GM13976 (cell line): ENCODE measurements at regions not wholly inside any gene's neighbourhood (a gene's known extent, or its start where the extent isn't known, plus 50 kb on each side); places are given as distances from the start of the nearest gene placed in this dataset.

Source experiments
- DNase-seq: peaks from one replicate; pipeline ENCODE4 v3.0.0; 2012; ENCODE audit warnings: low spot score
- CTCF ChIP-seq: IDR thresholded peaks from 2 replicates; pipeline ENCODE4 v1.5.1; 2012; ENCODE audit warnings: borderline replicate concordance, mild to moderate bottlenecking; ENCODE audit not compliant: insufficient read depth; ENCODE audit errors: extremely low read depth, missing control alignments, control extremely low read depth
- in situ Hi-C: fragments of 300-500 bp; cut with MboI; formaldehyde crosslinking; loops from one replicate; pipeline ENCODE4 v1.12.0; 2022; ENCODE audit warnings: low sequenced_read_pairs, mixed read lengths, inconsistent platforms; ENCODE audit not compliant: unreplicated experiment

GRCh38 chr2:42942214-42942989, 150.0 kb upstream of the HAAO start:
- TF ChIP-seq CTCF = no peak
- in situ Hi-C loops = loop anchor here (10.0 kb wide), 1 partner anchor 542 kb away; no protein-coding TSS in a partner anchor
- no peak for DNase-seq

- in situ Hi-C loops = loop anchor here (10.0 kb wide), 1 partner anchor 543 kb away; no protein-coding TSS in a partner anchor
- TF ChIP-seq CTCF = no peak
- DNase-seq = no peak
Observed at GRCh38 chr2:42941633-42942176, 149.3 kb upstream of the HAAO start.

GRCh38 chr2:42939411-42940206, 147.2 kb upstream of the HAAO start:
- no peak for TF ChIP-seq CTCF
- DNase-seq = no peak
- in situ Hi-C loops = loop anchor here (10.0 kb wide), 1 partner anchor 545 kb away; no protein-coding TSS in a partner anchor

- DNase-seq = no peak
- TF ChIP-seq CTCF = no peak
- in situ Hi-C loops = no loop called here
Observed at GRCh38 chr2:42938671-42939370, 146.4 kb upstream of the HAAO start.

GRCh38 chr2:42937171-42937875, 144.9 kb upstream of the HAAO start:
- no peak for DNase-seq
- no peak for TF ChIP-seq CTCF
- in situ Hi-C loops = no loop called here
